ENCODE measurements at regions not wholly inside any gene's neighbourhood (a gene's known extent, or its start where the extent isn't known, plus 50 kb on each side); places are given as distances from the start of the nearest gene placed in this dataset.

DNA sequence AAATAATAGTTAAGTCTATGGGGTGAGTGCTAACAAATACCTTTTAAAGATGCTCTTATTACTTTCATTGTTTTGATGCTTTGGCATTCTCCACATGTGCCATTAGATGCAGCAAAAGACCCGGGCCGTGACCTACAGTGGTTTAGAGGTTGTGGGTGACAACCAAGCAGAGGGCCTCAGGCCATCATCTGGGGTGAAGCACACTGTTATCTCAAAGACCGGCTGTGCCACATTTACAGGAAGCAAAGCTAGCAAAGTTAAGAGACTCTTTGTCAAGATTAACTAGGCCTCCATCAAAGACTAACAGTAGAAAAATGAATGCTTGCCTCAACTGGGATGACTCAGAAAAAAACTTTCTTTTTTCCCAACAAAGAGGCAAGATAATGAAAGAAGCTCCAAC lies 695.3 kb downstream of the SATB2 start:
- Histone ChIP-seq H3K27me3 (ENCODE audit: control insufficient read depth, insufficient read depth, low read length, poor library complexity, severe bottlenecking) (no peaks in the 10 kb centered on the region), H3K36me3 (ENCODE audit: control insufficient read depth, insufficient read depth, low read length) (no peaks in the 10 kb centered on the region), H3K4me3 (ENCODE audit: low read length) (no peak overlapping the region), H3K27ac (ENCODE audit: low read depth, low read length) (no peak overlapping the region), H3K9ac (ENCODE audit: extremely low read depth, low read length, poor library complexity, severe bottlenecking) (no peak overlapping the region), H3K9me3 (ENCODE audit: control insufficient read depth, low read length) (no peaks in the 10 kb centered on the region), H3K4me1 (ENCODE audit: control insufficient read depth, insufficient read depth, low read length) (peaks cover 3% of the 10 kb centered on the region)
- no peaks in the 10 kb centered on the region for H3K36me3 Mint-ChIP-seq (ENCODE audit: low read depth)
- no peaks in the 10 kb centered on the region for H3K27me3 Mint-ChIP-seq (ENCODE audit: insufficient read depth)
- no peak for DNase-seq
- no peak overlapping the region for H3K4me3 Mint-ChIP-seq
- no peaks in the 10 kb centered on the region for H3K9me3 Mint-ChIP-seq
- no peak overlapping the region for H3K27ac Mint-ChIP-seq
- H3K4me1 Mint-ChIP-seq: peaks cover 3% of the 10 kb centered on the region
- WGBS, 2 experiments (ENCODE audit: insufficient coverage in 1 of 2, insufficient read length in 1 of 2): 90 to 93% methylated on average over 1 to 3 of the region's 3 CpGs
- TF ChIP-seq, protein P1, sequence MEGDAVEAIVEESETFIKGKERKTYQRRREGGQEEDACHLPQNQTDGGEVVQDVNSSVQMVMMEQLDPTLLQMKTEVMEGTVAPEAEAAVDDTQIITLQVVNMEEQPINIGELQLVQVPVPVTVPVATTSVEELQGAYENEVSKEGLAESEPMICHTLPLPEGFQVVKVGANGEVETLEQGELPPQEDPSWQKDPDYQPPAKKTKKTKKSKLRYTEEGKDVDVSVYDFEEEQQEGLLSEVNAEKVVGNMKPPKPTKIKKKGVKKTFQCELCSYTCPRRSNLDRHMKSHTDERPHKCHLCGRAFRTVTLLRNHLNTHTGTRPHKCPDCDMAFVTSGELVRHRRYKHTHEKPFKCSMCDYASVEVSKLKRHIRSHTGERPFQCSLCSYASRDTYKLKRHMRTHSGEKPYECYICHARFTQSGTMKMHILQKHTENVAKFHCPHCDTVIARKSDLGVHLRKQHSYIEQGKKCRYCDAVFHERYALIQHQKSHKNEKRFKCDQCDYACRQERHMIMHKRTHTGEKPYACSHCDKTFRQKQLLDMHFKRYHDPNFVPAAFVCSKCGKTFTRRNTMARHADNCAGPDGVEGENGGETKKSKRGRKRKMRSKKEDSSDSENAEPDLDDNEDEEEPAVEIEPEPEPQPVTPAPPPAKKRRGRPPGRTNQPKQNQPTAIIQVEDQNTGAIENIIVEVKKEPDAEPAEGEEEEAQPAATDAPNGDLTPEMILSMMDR (conservative IDR thresholded peaks at IDR 0.05): no peak

DNA sequence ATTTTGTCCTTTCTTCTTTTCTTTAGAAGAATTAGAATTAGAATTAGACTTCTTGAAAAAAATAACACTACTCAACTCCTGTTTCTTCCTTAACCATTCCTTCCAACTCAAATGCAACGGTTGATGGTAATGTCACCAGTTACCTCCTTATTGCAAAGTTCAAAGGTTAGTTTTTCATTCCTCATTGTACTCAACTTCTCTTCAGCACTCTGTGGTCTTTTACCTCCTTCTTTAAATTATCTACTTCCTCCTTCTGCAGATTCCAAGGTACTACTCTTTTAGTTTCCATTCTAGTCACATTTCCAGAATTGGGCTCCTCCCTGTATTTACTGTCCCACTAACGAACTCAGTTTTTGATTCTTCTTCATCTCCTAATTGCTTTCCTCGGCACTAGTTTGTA lies 700.7 kb downstream of the SATB2 start:
- Mint-ChIP-seq H3K4me1 (no peaks in the 10 kb centered on the region), H3K36me3 (ENCODE audit: low read depth) (no peaks in the 10 kb centered on the region), H3K4me3 (no peak overlapping the region), H3K27me3 (ENCODE audit: insufficient read depth) (no peaks in the 10 kb centered on the region), H3K9me3 (no peaks in the 10 kb centered on the region), H3K27ac (no peak overlapping the region)
- Histone ChIP-seq H3K9ac (ENCODE audit: extremely low read depth, low read length, poor library complexity, severe bottlenecking) (no peak overlapping the region), H3K27ac (ENCODE audit: low read depth, low read length) (no peak overlapping the region), H3K9me3 (ENCODE audit: control insufficient read depth, low read length) (no peaks in the 10 kb centered on the region), H3K27me3 (ENCODE audit: control insufficient read depth, insufficient read depth, low read length, poor library complexity, severe bottlenecking) (no peaks in the 10 kb centered on the region), H3K36me3 (ENCODE audit: control insufficient read depth, insufficient read depth, low read length) (no peaks in the 10 kb centered on the region), H3K4me3 (ENCODE audit: low read length) (no peak overlapping the region), H3K4me1 (ENCODE audit: control insufficient read depth, insufficient read depth, low read length) (no peaks in the 10 kb centered on the region)
- no peak for DNase-seq
- TF ChIP-seq, protein P1 (conservative IDR thresholded peaks at IDR 0.05): no peak
- WGBS, 2 experiments (ENCODE audit: insufficient coverage in 1 of 2, insufficient read length in 1 of 2): 90 to 91% methylated on average over 1 to 3 of the region's 3 CpGs

DNA sequence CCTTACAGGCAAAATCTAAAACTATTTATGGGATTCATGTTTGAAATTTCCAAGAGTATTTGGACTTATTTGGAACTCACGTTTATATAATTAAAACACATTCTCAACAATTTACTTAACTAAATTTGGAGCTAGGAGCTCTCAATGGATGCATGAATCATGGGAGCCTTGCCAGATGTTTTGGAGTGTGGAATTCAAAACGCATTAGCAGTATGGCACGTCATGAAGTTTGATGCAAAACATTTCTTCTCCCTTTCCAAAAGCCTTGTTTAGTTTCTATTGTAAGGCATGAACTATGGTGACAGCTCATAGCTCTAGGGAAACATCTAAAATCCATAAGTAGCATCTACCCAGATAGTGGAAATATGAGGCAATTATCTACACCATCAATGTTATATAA lies 701.6 kb downstream of the SATB2 start:
- no peaks in the 10 kb centered on the region for H3K36me3 Mint-ChIP-seq (ENCODE audit: low read depth)
- Histone ChIP-seq H3K36me3 (ENCODE audit: control insufficient read depth, insufficient read depth, low read length) (no peaks in the 10 kb centered on the region), H3K4me3 (ENCODE audit: low read length) (no peak overlapping the region), H3K9ac (ENCODE audit: extremely low read depth, low read length, poor library complexity, severe bottlenecking) (no peak overlapping the region), H3K4me1 (ENCODE audit: control insufficient read depth, insufficient read depth, low read length) (no peaks in the 10 kb centered on the region), H3K27ac (ENCODE audit: low read depth, low read length) (no peak overlapping the region), H3K27me3 (ENCODE audit: control insufficient read depth, insufficient read depth, low read length, poor library complexity, severe bottlenecking) (no peaks in the 10 kb centered on the region), H3K9me3 (ENCODE audit: control insufficient read depth, low read length) (no peaks in the 10 kb centered on the region)
- no peak for DNase-seq
- no peaks in the 10 kb centered on the region for H3K9me3 Mint-ChIP-seq
- TF ChIP-seq, protein P1 (conservative IDR thresholded peaks at IDR 0.05): no peak
- no peaks in the 10 kb centered on the region for H3K27me3 Mint-ChIP-seq (ENCODE audit: insufficient read depth)
- no peak overlapping the region for H3K4me3 Mint-ChIP-seq
- H3K4me1 Mint-ChIP-seq: no peaks in the 10 kb centered on the region
- 83 to 100% methylated on average over 1 to 2 of the region's 3 CpGs for WGBS, 2 experiments (ENCODE audit: insufficient coverage in 1 of 2, insufficient read length in 1 of 2)
- H3K27ac Mint-ChIP-seq: no peak overlapping the region

Data from endodermal cell (in vitro differentiated cells).